Spleen (tissue), 11 donors: ENCODE measurements at regions not wholly inside any gene's neighbourhood (a gene's known extent, or its start where the extent isn't known, plus 50 kb on each side); places are given as distances from the start of the nearest gene placed in this dataset.

Experiments
- DNase-seq: peaks from one replicate; pipeline ENCODE4 v3.0.0-alpha.2; 2020
- H3K27ac ChIP-seq, 8 donors: fragments of 200-600 bp; sonication (generic) in 7 of 8; 1 replicate in 4 of 8; 2 replicates in 4 of 8; pipeline versions ENCODE4 v1.5.0 to v1.8.0; 2016 to 2021; ENCODE audit warnings: inconsistent platforms in 4 of 8, mild to moderate bottlenecking in 4 of 8, moderate library complexity in 1 of 8
- H3K27me3 ChIP-seq, 7 donors: fragments of 200-600 bp; sonication (generic) in 6 of 7; replicated peaks in 1 of 7; 1 replicate in 4 of 7; 2 replicates in 3 of 7; pipeline versions ENCODE4 v1.5.0 to v1.8.0; 2016 to 2021; ENCODE audit warnings: inconsistent platforms in 3 of 7, mild to moderate bottlenecking in 1 of 7
- H3K36me3 ChIP-seq, 6 donors: fragments of 200-600 bp; sonication (generic) in 5 of 6; 1 replicate in 4 of 6; 2 replicates in 2 of 6; pipeline versions ENCODE4 v1.5.0 to v1.8.0; 2016 to 2021; ENCODE audit warnings: inconsistent platforms in 2 of 6
- H3K4me1 ChIP-seq, 6 donors: fragments of 200-600 bp; sonication (generic) in 5 of 6; 1 replicate in 3 of 6; 2 replicates in 3 of 6; pipeline versions ENCODE4 v1.5.0 to v1.8.0; 2016 to 2021; ENCODE audit warnings: inconsistent platforms in 3 of 6
- H3K4me3 ChIP-seq, 8 donors: fragments of 200-600 bp; sonication (generic) in 7 of 8; 1 replicate in 4 of 8; 2 replicates in 4 of 8; pipeline versions ENCODE4 v1.5.0 to v1.8.0; 2016 to 2021; ENCODE audit warnings: inconsistent platforms in 4 of 8, mild to moderate bottlenecking in 4 of 8, moderate library complexity in 2 of 8
- H3K9me3 ChIP-seq, 8 donors: fragments of 200-600 bp; sonication (generic) in 7 of 8; 1 replicate in 4 of 8; 2 replicates in 4 of 8; pipeline versions ENCODE4 v1.5.0 to v1.8.0; 2016 to 2021; ENCODE audit warnings: inconsistent platforms in 4 of 8
- CTCF ChIP-seq, 11 experiments: fragments of 200-600 bp in 7 of 11; fragments of 450-650 bp in 4 of 11; sonication (generic) in 4 of 11; IDR thresholded peaks in 8 of 11; conservative IDR thresholded peaks in 3 of 11; 1 replicate in 7 of 11; 2 replicates in 4 of 11; pipeline versions ENCODE4 v1.4.0 to v1.8.0; 2016 to 2021; ENCODE audit warnings: antibody characterized with exemption in 11 of 11, inconsistent platforms in 4 of 11, mild to moderate bottlenecking in 1 of 11
- POLR2A ChIP-seq, 3 donors: fragments of 450-650 bp; IDR thresholded peaks; one replicate each; pipeline ENCODE4 v1.5.1; 2017; ENCODE audit warnings: antibody characterized with exemption in 3 of 3, mild to moderate bottlenecking in 1 of 3
- POLR2AphosphoS5 ChIP-seq, 3 donors: sonication (generic); formaldehyde crosslinking; IDR thresholded peaks; one replicate each; pipeline ENCODE4 v1.5.1; 2017; ENCODE audit warnings: antibody characterized with exemption in 3 of 3
- WGBS, 5 donors: extraction: QIAGEN DNeasy Blood & Tissue Kit in 3 of 5; methylation state at CpG; one replicate each; pipeline versions ENCODE4 v1.1.5 to v1.1.7; 2013 to 2018; 5-methylcytosine and 5-hydroxymethylcytosine counted together
- intact Hi-C: fragments of 100-400 bp; cut with DNase I; formaldehyde crosslinking; loops from one replicate; pipeline ENCODE4 v1.15.0; 2023; ENCODE audit warnings: low total_unique reads
- donor health status: healthy with polysubstance abuse.
- donor health status: DM: no; HTN: no; CAD: no; lungs with moderate emphysema.
- donor health status: DM: no; HTN: no; CAD: no.
- donor health status: Bipolar disorder and iron deficiency.
- donor health status: healthy.
- donor health status: DM: no; HTN: no; CAD: no.
- donor health status: DM: yes; HTN: yes; CAD: no.

- no peak overlapping the region for H3K27ac ChIP-seq
- H3K27me3 ChIP-seq, result peaks cover 0 to 10% (median 0%) of the 10 kb centered on the region in 7 donors
- no peaks in the 10 kb centered on the region for H3K4me1 ChIP-seq
- no peak for DNase-seq
- H3K36me3 ChIP-seq, result no peaks in the 10 kb centered on the region
- WGBS, 5 donors, result 87 to 92% (median 88%) methylated on average over 3 of the region's 3 CpGs
- intact Hi-C loops, result no loop called here
- H3K4me3 ChIP-seq, result no peak overlapping the region
- TF ChIP-seq POLR2AphosphoS5 (IDR thresholded peaks at IDR 0.05) (no peak), POLR2A (IDR thresholded peaks at IDR 0.05) (no peak), CTCF (IDR thresholded peaks at IDR 0.05 in 8 of 11, conservative IDR thresholded peaks at IDR 0.05 in 3 of 11) (no peak)
- H3K9me3 ChIP-seq, result peaks cover 0 to 40% (median 1%) of the 10 kb centered on the region in 8 donors
Measured at GRCh38 chr7:67791918-67792317, 795.3 kb downstream of the TYW1 start.

GRCh38 chr7:67794544-67794943 lies 797.9 kb downstream of the TYW1 start:
- Histone ChIP-seq H3K4me3 (no peak overlapping the region), H3K9me3 (peaks cover 0 to 36% (median 0%) of the 10 kb centered on the region in 8 donors), H3K27me3 (peaks cover 0 to 4% (median 0%) of the 10 kb centered on the region in 7 donors), H3K4me1 (no peaks in the 10 kb centered on the region), H3K36me3 (no peaks in the 10 kb centered on the region), H3K27ac (no peak overlapping the region)
- TF ChIP-seq POLR2A (IDR thresholded peaks at IDR 0.05), result no peak
- TF ChIP-seq POLR2AphosphoS5 (IDR thresholded peaks at IDR 0.05), result no peak
- no peak for TF ChIP-seq CTCF (IDR thresholded peaks at IDR 0.05 in 8 of 11, conservative IDR thresholded peaks at IDR 0.05 in 3 of 11)
- WGBS, 5 donors, result 82 to 98% (median 86%) methylated on average over 2 of the region's 2 CpGs
- intact Hi-C loops, result no loop called here
- no peak for DNase-seq

DNA sequence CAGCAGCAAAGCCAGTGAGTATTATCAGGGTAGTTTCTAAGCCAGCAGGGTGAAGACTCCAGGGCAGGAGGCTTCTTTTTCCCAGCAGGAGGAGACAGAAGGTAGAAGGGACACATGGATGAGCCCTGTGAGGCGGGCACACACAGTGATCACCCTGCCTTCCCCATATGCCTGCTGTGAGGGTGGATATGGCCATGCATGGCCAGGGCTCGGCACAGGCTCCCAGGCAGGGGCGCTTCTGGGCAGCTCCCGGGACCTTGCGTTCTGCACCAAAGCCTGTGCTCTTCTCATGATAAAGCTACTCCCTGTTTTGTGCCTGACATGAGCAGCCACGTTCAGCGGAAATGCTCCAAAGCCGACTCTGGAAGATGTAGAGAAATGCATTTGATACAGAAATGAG lies 807.2 kb downstream of the TYW1 start:
- Histone ChIP-seq H3K4me3 (no peak overlapping the region), H3K4me1 (no peaks in the 10 kb centered on the region), H3K9me3 (peaks cover 0 to 49% (median 2%) of the 10 kb centered on the region in 8 donors), H3K36me3 (no peaks in the 10 kb centered on the region), H3K27me3 (no peaks in the 10 kb centered on the region), H3K27ac (no peak overlapping the region)
- intact Hi-C loops, result no loop called here
- 84 to 92% (median 91%) methylated on average over 7 to 8 of the region's 8 CpGs for WGBS, 5 donors
- no peak for DNase-seq
- TF ChIP-seq POLR2A (IDR thresholded peaks at IDR 0.05) (no peak), CTCF (IDR thresholded peaks at IDR 0.05 in 8 of 11, conservative IDR thresholded peaks at IDR 0.05 in 3 of 11) (no peak), POLR2AphosphoS5 (IDR thresholded peaks at IDR 0.05) (no peak)

DNA sequence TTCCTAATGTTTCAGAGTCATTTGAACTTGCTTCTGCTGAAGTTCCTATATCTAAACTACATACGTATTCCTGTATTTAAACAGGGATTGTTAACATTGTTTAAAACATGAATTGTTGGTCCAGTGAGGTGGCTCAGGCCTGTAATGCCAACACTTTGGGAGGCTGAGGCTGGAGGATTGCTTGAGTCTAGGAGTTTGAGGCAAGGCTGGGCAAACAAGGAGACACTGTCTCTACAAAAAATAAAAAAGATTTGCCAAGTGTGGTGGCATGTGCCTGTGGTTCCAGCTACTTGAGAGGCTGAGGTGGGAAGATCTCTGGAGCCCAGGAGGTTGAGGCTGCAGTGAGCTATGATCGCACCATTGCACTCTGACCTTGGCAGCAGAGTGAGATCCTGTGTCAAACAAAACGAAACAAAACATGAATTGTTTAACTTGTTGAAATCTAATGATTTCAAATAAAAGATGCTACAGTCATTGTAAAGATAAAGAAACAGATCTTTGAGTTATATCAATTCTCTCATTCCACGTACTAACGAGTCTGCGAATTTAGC lies 809.4 kb downstream of the TYW1 start:
- 82 to 91% (median 84%) methylated on average over 6 of the region's 6 CpGs for WGBS, 5 donors
- Histone ChIP-seq H3K27ac (no peak overlapping the region), H3K4me3 (no peak overlapping the region), H3K9me3 (peaks cover 0 to 39% (median 2%) of the 10 kb centered on the region in 8 donors), H3K36me3 (no peaks in the 10 kb centered on the region), H3K27me3 (no peaks in the 10 kb centered on the region), H3K4me1 (no peaks in the 10 kb centered on the region)
- TF ChIP-seq POLR2A (IDR thresholded peaks at IDR 0.05), result no peak
- no peak for TF ChIP-seq CTCF (IDR thresholded peaks at IDR 0.05 in 8 of 11, conservative IDR thresholded peaks at IDR 0.05 in 3 of 11)
- no peak for TF ChIP-seq POLR2AphosphoS5 (IDR thresholded peaks at IDR 0.05)
- DNase-seq, result no peak
- intact Hi-C loops, result no loop called here
